ENCODE measurements at regions not wholly inside any gene's neighbourhood (a gene's known extent, or its start where the extent isn't known, plus 50 kb on each side); places are given as distances from the start of the nearest gene placed in this dataset.

DNA sequence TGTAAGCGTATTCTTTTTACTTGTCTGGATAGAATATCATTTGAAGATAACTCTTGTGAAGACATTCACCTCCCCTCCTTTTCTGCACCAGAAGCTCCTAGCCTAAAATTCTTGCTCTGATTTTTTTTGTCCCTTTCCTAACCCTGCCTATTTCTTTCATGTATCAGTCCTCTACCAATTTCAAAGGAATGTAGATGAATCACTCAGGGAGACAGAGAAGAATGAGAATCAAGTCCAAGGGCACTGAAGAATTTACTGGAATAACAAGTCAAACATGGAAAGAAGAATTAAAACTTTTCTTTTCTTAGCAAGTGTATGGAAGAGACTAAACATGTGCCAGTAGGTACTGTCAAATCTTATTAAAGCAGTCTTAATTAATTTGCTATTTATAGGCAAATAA, 618.7 kb downstream of the DNAH5 start:
- TF ChIP-seq REST (IDR thresholded peaks at IDR 0.05; ENCODE audit: insufficient replicate concordance, low read depth) = no peak
- TF ChIP-seq CTCF (IDR thresholded peaks at IDR 0.05; ENCODE audit: insufficient read depth, low read length) = no peak
- TF ChIP-seq SPI1 (IDR thresholded peaks at IDR 0.05; ENCODE audit: borderline replicate concordance, low read depth) = no peak
- TF ChIP-seq GABPA (IDR thresholded peaks at IDR 0.05; ENCODE audit: low read depth) = no peak
- TF ChIP-seq POLR2AphosphoS5 (IDR thresholded peaks at IDR 0.05; ENCODE audit: low read depth) = no peak
- no peak overlapping the region for H3K4me3 ChIP-seq (replicated peaks; ENCODE audit: insufficient read depth, low read length)
- H3K27ac ChIP-seq (replicated peaks) = no peak overlapping the region
- no peaks in the 10 kb centered on the region for H3K27me3 ChIP-seq (ENCODE audit: insufficient read depth, poor library complexity, severe bottlenecking)
- no peak for DNase-seq (ENCODE audit: low read depth in 1 of 2, low spot score in 1 of 2)

DNA sequence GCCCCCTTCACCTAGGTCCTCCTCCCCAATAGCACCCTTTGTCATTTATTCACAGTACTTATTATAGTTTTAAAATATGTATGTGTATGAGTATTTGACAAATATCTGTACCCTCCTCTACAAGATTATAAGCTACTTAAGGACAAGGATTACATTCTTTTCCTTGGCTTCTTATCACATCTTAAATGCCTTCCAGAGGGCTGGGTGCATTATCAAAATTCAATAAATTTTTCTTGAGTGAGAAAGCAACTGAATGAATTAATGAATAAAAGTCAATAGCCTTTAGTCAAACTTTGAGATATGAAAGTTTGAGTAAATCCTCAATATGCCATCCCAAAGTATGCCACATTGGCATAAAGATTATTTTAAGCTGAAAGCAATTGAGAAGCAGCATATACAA, 621.7 kb downstream of the DNAH5 start:
- TF ChIP-seq POLR2AphosphoS5 (IDR thresholded peaks at IDR 0.05; ENCODE audit: low read depth) (no peak), CTCF (IDR thresholded peaks at IDR 0.05; ENCODE audit: insufficient read depth, low read length) (no peak), GABPA (IDR thresholded peaks at IDR 0.05; ENCODE audit: low read depth) (no peak), REST (IDR thresholded peaks at IDR 0.05; ENCODE audit: insufficient replicate concordance, low read depth) (no peak), SPI1 (IDR thresholded peaks at IDR 0.05; ENCODE audit: borderline replicate concordance, low read depth) (no peak)
- no peak overlapping the region for H3K27ac ChIP-seq (replicated peaks)
- DNase-seq (ENCODE audit: low read depth in 1 of 2, low spot score in 1 of 2) = no peak

GRCh38 chr5:13317654-13318053, 626.8 kb downstream of the DNAH5 start:
- no peak for DNase-seq (ENCODE audit: low read depth in 1 of 2, low spot score in 1 of 2)
- TF ChIP-seq CTCF (IDR thresholded peaks at IDR 0.05; ENCODE audit: insufficient read depth, low read length) (no peak), SPI1 (IDR thresholded peaks at IDR 0.05; ENCODE audit: borderline replicate concordance, low read depth) (no peak), REST (IDR thresholded peaks at IDR 0.05; ENCODE audit: insufficient replicate concordance, low read depth) (no peak), GABPA (IDR thresholded peaks at IDR 0.05; ENCODE audit: low read depth) (no peak), POLR2AphosphoS5 (IDR thresholded peaks at IDR 0.05; ENCODE audit: low read depth) (no peak)
- H3K27me3 ChIP-seq (ENCODE audit: insufficient read depth, poor library complexity, severe bottlenecking) = no peaks in the 10 kb centered on the region
- H3K4me3 ChIP-seq (replicated peaks; ENCODE audit: insufficient read depth, low read length) = no peak overlapping the region
- H3K27ac ChIP-seq (replicated peaks) = no peak overlapping the region

More for the DNA sequence above, 621.7 kb downstream of the DNAH5 start:
- H3K27me3 ChIP-seq (ENCODE audit: insufficient read depth, poor library complexity, severe bottlenecking) = no peaks in the 10 kb centered on the region
- no peak overlapping the region for H3K4me3 ChIP-seq (replicated peaks; ENCODE audit: insufficient read depth, low read length)
